Fibroblast of the aortic adventitia (primary cell): ENCODE measurements at regions not wholly inside any gene's neighbourhood (a gene's known extent, or its start where the extent isn't known, plus 50 kb on each side); places are given as distances from the start of the nearest gene placed in this dataset.

ENCODE experiments used
- DNase-seq: peaks from one replicate; pipeline ENCODE4 v3.0.0-alpha.2; 2010; ENCODE audit warnings: low read depth
- H3K4me3 ChIP-seq: 2 replicates; pipeline ENCODE4 v1.5.1; 2011; ENCODE audit warnings: low read depth, mild to moderate bottlenecking, control low read depth, low read length, moderate library complexity
- CTCF ChIP-seq: IDR thresholded peaks from 2 replicates; pipeline ENCODE4 v1.5.1; 2011; ENCODE audit warnings: mild to moderate bottlenecking, low read length, control low read depth, inconsistent platforms; ENCODE audit not compliant: insufficient read depth

GRCh38 chr18:61209801-61210200 is 123.4 kb upstream of the CDH20 start:
- DNase-seq, result peak; percentile 1
- no peak for TF ChIP-seq CTCF
- no peak overlapping the region for H3K4me3 ChIP-seq

GRCh38 chr18:61216051-61216450 is 117.2 kb upstream of the CDH20 start:
- H3K4me3 ChIP-seq, result no peak overlapping the region
- TF ChIP-seq CTCF, result no peak
- no peak for DNase-seq

- TF ChIP-seq CTCF, result no peak
- no peak overlapping the region for H3K4me3 ChIP-seq
- DNase-seq, result no peak
These were observed 111.0 kb upstream of the CDH20 start for GRCh38 chr18:61222206-61222605.

GRCh38 chr18:61225336-61225735 is 107.9 kb upstream of the CDH20 start:
- no peak for TF ChIP-seq CTCF
- no peak for DNase-seq
- no peak overlapping the region for H3K4me3 ChIP-seq

- DNase-seq, result no peak
- TF ChIP-seq CTCF, result no peak
- no peak overlapping the region for H3K4me3 ChIP-seq
These were observed 96.7 kb upstream of the CDH20 start for GRCh38 chr18:61236356-61237057.

- H3K4me3 ChIP-seq, result no peak overlapping the region
- no peak for TF ChIP-seq CTCF
These were observed 95.7 kb upstream of the CDH20 start for GRCh38 chr18:61237529-61237928.

GRCh38 chr18:61239051-61239450 is 94.2 kb upstream of the CDH20 start:
- DNase-seq, result no peak
- no peak overlapping the region for H3K4me3 ChIP-seq
- TF ChIP-seq CTCF, result no peak

More at GRCh38 chr18:61237529-61237928, 95.7 kb upstream of the CDH20 start:
- DNase-seq, result no peak
